Uterus (tissue), 3 donors: ENCODE measurements at regions not wholly inside any gene's neighbourhood (a gene's known extent, or its start where the extent isn't known, plus 50 kb on each side); places are given as distances from the start of the nearest gene placed in this dataset.

ENCODE experiments used
- DNase-seq, 2 donors: peaks; one replicate each; pipeline ENCODE4 v3.0.0-alpha.2; 2019 to 2020
- H3K27ac ChIP-seq, 2 donors: fragments of 200-600 bp; sonication (generic); 1 replicate in 1 of 2; 2 replicates in 1 of 2; pipeline ENCODE4 v1.5.1; 2016 to 2018
- H3K27me3 ChIP-seq, 2 donors: fragments of 200-600 bp; sonication (generic); one replicate each; pipeline ENCODE4 v1.5.1; 2018 to 2019; ENCODE audit warnings: control low read depth in 1 of 2
- H3K36me3 ChIP-seq, 2 donors: fragments of 200-600 bp; sonication (generic); one replicate each; pipeline ENCODE4 v1.5.1; 2019; ENCODE audit warnings: control low read depth in 1 of 2
- H3K4me1 ChIP-seq, 2 donors: fragments of 200-600 bp; sonication (generic); one replicate each; pipeline ENCODE4 v1.5.1; 2018 to 2019; ENCODE audit warnings: control low read depth in 1 of 2
- H3K4me3 ChIP-seq, 2 donors: fragments of 200-600 bp; sonication (generic); 1 replicate in 1 of 2; 2 replicates in 1 of 2; pipeline ENCODE4 v1.5.1; 2018 to 2019; ENCODE audit warnings: mild to moderate bottlenecking in 1 of 2
- H3K9me3 ChIP-seq, 2 donors: fragments of 200-600 bp; sonication (generic); one replicate each; pipeline ENCODE4 v1.5.1; 2019; ENCODE audit warnings: control low read depth in 1 of 2
- POLR2A ChIP-seq, 2 donors: fragments of 450-650 bp; IDR thresholded peaks; one replicate each; pipeline ENCODE4 v1.6.1; 2016; ENCODE audit warnings: antibody characterized with exemption in 2 of 2, mild to moderate bottlenecking in 1 of 2, moderate library complexity in 1 of 2
- intact Hi-C: fragments of 100-400 bp; cut with DNase I; formaldehyde crosslinking; loops from one replicate; pipeline ENCODE4 v1.15.1; 2023; ENCODE audit warnings: low total_unique reads
- TF ChIP-seq, protein P1 (sequence below), 4 experiments: fragments of 200-600 bp in 2 of 4; fragments of 450-650 bp in 2 of 4; sonication (generic) in 2 of 4; IDR thresholded peaks; one replicate each; pipeline ENCODE4 v1.5.1; 2016 to 2019; ENCODE audit warnings: antibody characterized with exemption in 4 of 4, mild to moderate bottlenecking in 2 of 4, moderate library complexity in 1 of 4
- donor health status: DM: yes; HTN: yes; CAD: no.

DNA sequence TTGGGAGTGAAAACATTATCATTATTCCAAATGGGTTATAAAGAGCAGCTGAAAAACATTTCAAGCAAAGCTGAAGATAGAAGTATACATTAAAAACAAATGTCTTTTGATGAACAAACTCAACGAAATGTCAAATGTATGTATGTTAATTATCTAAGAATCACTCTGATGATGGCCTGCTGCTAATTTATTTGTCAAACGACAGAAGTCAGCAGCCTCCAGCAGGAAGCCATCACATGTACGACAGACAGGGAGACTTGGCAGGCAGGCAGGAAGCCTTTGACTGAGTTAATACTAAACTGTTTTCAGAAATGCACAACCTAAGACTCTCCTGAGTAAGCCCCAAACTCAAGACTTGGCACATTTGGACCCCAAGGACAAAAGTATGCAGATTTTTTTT, 491.1 kb downstream of the ZNF385D start:
- H3K27me3 ChIP-seq = no peaks in the 10 kb centered on the region
- no peak overlapping the region for H3K4me3 ChIP-seq
- intact Hi-C loops = no loop called here
- TF ChIP-seq, protein P1, sequence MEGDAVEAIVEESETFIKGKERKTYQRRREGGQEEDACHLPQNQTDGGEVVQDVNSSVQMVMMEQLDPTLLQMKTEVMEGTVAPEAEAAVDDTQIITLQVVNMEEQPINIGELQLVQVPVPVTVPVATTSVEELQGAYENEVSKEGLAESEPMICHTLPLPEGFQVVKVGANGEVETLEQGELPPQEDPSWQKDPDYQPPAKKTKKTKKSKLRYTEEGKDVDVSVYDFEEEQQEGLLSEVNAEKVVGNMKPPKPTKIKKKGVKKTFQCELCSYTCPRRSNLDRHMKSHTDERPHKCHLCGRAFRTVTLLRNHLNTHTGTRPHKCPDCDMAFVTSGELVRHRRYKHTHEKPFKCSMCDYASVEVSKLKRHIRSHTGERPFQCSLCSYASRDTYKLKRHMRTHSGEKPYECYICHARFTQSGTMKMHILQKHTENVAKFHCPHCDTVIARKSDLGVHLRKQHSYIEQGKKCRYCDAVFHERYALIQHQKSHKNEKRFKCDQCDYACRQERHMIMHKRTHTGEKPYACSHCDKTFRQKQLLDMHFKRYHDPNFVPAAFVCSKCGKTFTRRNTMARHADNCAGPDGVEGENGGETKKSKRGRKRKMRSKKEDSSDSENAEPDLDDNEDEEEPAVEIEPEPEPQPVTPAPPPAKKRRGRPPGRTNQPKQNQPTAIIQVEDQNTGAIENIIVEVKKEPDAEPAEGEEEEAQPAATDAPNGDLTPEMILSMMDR (IDR thresholded peaks at IDR 0.05) = no peak
- TF ChIP-seq POLR2A (IDR thresholded peaks at IDR 0.05) = no peak
- H3K9me3 ChIP-seq = no peaks in the 10 kb centered on the region
- no peaks in the 10 kb centered on the region for H3K36me3 ChIP-seq
- no peak overlapping the region for H3K27ac ChIP-seq
- DNase-seq = no peak
- no peaks in the 10 kb centered on the region for H3K4me1 ChIP-seq

DNA sequence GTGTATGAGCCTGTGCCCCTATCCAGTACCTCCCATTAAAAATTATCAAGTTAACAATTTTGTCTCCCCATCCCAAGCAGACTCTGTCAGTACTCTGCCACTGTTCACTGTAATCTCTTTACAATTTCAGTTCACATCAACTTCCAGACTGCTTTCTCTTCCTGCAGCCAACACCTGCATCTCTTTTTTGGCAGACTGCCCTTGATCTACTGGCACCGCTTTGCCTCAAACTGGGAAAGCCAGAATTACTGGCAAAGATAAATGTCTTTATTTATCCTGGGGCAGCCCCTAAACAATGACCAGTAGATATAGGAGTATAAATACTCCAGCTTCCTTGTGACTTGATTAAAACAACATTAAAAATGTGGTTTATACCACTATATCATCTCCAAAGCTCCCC, 494.1 kb downstream of the ZNF385D start:
- Histone ChIP-seq H3K36me3 (no peaks in the 10 kb centered on the region), H3K27ac (no peak overlapping the region), H3K4me3 (no peak overlapping the region), H3K27me3 (no peaks in the 10 kb centered on the region), H3K4me1 (no peaks in the 10 kb centered on the region), H3K9me3 (no peaks in the 10 kb centered on the region)
- no peak for DNase-seq
- no peak for TF ChIP-seq POLR2A (IDR thresholded peaks at IDR 0.05)
- TF ChIP-seq, protein P1 (IDR thresholded peaks at IDR 0.05) = no peak
- intact Hi-C loops = no loop called here

DNA sequence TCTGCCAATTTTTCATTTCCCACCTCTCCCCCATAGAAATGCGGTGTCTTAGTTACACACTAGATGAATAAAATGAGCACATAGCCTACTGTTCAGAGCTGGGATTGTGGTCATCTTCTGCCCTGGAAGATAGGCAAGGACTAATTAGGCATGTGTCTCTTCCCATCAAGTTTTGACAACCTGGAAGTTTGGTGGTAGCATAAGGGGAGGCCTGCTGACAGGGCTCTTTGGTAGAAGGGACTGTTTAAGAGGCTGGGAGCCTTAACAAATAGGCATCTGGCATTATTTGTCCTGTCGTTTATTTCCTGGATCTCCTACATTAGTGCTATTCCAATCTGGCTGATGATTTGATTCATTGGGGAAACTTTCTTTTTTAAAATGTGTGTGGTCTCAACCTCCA, 512.3 kb downstream of the ZNF385D start:
- Histone ChIP-seq H3K27ac (no peak overlapping the region), H3K4me3 (no peak overlapping the region), H3K36me3 (no peaks in the 10 kb centered on the region), H3K27me3 (no peaks in the 10 kb centered on the region), H3K4me1 (no peaks in the 10 kb centered on the region), H3K9me3 (no peaks in the 10 kb centered on the region)
- TF ChIP-seq, protein P1 (IDR thresholded peaks at IDR 0.05) = no peak
- no peak for TF ChIP-seq POLR2A (IDR thresholded peaks at IDR 0.05)
- no peak for DNase-seq
- intact Hi-C loops = no loop called here

DNA sequence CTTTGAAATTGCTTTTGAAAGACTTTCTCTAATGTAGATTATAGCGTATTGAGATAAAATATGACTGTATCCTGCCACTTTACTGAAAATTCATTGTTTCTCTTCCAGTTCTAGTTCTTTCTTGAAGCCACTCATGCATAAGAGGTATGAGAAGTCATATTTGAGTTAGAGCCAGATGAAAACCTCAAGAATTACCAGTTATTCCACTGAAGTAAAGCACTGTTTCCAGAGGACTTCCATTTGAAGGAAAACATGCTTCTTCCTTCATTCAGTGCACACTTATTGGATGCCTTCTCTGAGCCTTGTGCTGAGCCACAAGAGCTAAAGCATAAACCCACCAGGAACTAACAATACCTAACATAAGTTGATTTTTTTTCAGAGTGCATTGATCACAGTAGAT, 513.4 kb downstream of the ZNF385D start:
- Histone ChIP-seq H3K4me1 (no peaks in the 10 kb centered on the region), H3K36me3 (no peaks in the 10 kb centered on the region), H3K9me3 (no peaks in the 10 kb centered on the region), H3K4me3 (no peak overlapping the region), H3K27me3 (no peaks in the 10 kb centered on the region), H3K27ac (no peak overlapping the region)
- no peak for DNase-seq
- intact Hi-C loops = no loop called here
- TF ChIP-seq, protein P1 (IDR thresholded peaks at IDR 0.05) = no peak
- TF ChIP-seq POLR2A (IDR thresholded peaks at IDR 0.05) = no peak

DNA sequence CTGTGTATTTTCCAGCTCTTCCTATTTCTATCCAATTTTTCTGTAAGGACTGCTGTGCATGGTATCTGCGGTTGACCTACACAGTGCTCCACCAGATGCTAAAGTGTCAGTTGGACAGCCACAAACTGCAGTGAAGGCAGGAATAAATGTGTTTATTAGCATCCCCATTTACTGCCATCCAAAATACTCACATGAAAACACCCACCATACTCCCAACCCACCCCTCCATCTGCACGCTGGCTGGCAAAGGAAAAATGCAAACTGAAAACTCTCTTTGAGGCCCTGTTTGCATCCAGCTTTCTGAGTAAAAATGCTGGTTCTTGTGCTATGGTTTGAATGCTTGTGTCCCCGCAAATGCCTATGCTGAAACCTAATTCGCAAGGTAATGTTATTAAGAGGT, 515.5 kb downstream of the ZNF385D start:
- TF ChIP-seq POLR2A (IDR thresholded peaks at IDR 0.05) = no peak
- TF ChIP-seq, protein P1 (IDR thresholded peaks at IDR 0.05) = no peak
- no peaks in the 10 kb centered on the region for H3K36me3 ChIP-seq
- H3K9me3 ChIP-seq = no peaks in the 10 kb centered on the region
- intact Hi-C loops = no loop called here
- no peak for DNase-seq
- H3K4me3 ChIP-seq = no peak overlapping the region
- no peak overlapping the region for H3K27ac ChIP-seq
- no peaks in the 10 kb centered on the region for H3K27me3 ChIP-seq
- no peaks in the 10 kb centered on the region for H3K4me1 ChIP-seq
